Activated CD4-positive, alpha-beta T cell treated with anti-CD3 and anti-CD28 coated beads for 1 hour (primary cell): ENCODE measurements at regions not wholly inside any gene's neighbourhood (a gene's known extent, or its start where the extent isn't known, plus 50 kb on each side); places are given as distances from the start of the nearest gene placed in this dataset.
"Not testable (repeated sequence)": the region's sequence is repeated elsewhere in the genome, so short reads cannot be mapped to it uniquely, and the experiment has no call there.

Experiments
- DNase-seq: peaks from one replicate; pipeline ENCODE4 v3.0.0-alpha.2; 2020

- DNase-seq: no peak
These were observed 100.0 kb upstream of the PRKG2 start for GRCh38 chr4:81314897-81315470.

- DNase-seq: no peak
These were observed 99.3 kb upstream of the PRKG2 start for GRCh38 chr4:81314196-81314896.

- DNase-seq: no peak
These were observed 93.0 kb upstream of the PRKG2 start for GRCh38 chr4:81307991-81308390.

- DNase-seq: no peak
These were observed 89.8 kb upstream of the PRKG2 start for GRCh38 chr4:81304871-81305270.

GRCh38 chr4:81300352-81300751 is 85.3 kb upstream of the PRKG2 start:
- not testable (repeated sequence) for DNase-seq

GRCh38 chr4:81290813-81291212 is 75.8 kb upstream of the PRKG2 start:
- no peak for DNase-seq

- no peak for DNase-seq
These were observed 72.1 kb upstream of the PRKG2 start for GRCh38 chr4:81287101-81287500.

GRCh38 chr4:81282131-81282530 is 67.1 kb upstream of the PRKG2 start:
- no peak for DNase-seq

- DNase-seq: no peak
These were observed 59.4 kb upstream of the PRKG2 start for GRCh38 chr4:81274460-81274859.

- DNase-seq: no peak
These were observed 57.6 kb upstream of the PRKG2 start for GRCh38 chr4:81272671-81273070.
